LNCaP clone FGC (cell line): ENCODE measurements at regions not wholly inside any gene's neighbourhood (a gene's known extent, or its start where the extent isn't known, plus 50 kb on each side); places are given as distances from the start of the nearest gene placed in this dataset.

ENCODE experiments used
- DNase-seq: peaks from one replicate; pipeline ENCODE4 v3.0.0-alpha.2; 2011; ENCODE audit warnings: low read depth
- H3K4me3 ChIP-seq: 2 replicates; pipeline ENCODE4 v1.5.1; 2011; ENCODE audit warnings: mild to moderate bottlenecking, low read depth, low read length, control low read depth
- TF ChIP-seq, protein P1 (sequence below): IDR thresholded peaks from 2 replicates; pipeline ENCODE4 v1.5.1; 2012; ENCODE audit warnings: mild to moderate bottlenecking; ENCODE audit not compliant: control insufficient read depth, insufficient read depth; ENCODE audit errors: extremely low read depth

DNA sequence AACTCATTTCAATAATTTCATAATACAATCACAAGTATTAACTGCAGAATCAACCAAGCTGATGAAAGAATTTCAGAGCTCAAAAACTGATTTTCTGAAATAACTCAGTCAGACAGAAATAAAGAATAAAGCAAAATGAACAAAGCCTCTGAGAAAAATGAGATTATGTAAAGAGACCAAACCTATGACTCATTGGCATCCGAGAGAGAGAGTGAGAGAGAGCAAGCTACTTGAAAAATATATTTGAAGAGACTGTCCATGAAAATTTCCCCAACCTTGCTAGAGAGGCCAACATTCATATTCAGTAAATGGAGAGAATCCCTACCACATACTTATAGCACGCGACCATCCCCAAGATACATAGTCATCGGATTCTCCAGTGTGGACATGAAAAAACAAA, 1376.4 kb downstream of the CDH11 start:
- no peak for DNase-seq
- H3K4me3 ChIP-seq: no peak overlapping the region
- TF ChIP-seq, protein P1, sequence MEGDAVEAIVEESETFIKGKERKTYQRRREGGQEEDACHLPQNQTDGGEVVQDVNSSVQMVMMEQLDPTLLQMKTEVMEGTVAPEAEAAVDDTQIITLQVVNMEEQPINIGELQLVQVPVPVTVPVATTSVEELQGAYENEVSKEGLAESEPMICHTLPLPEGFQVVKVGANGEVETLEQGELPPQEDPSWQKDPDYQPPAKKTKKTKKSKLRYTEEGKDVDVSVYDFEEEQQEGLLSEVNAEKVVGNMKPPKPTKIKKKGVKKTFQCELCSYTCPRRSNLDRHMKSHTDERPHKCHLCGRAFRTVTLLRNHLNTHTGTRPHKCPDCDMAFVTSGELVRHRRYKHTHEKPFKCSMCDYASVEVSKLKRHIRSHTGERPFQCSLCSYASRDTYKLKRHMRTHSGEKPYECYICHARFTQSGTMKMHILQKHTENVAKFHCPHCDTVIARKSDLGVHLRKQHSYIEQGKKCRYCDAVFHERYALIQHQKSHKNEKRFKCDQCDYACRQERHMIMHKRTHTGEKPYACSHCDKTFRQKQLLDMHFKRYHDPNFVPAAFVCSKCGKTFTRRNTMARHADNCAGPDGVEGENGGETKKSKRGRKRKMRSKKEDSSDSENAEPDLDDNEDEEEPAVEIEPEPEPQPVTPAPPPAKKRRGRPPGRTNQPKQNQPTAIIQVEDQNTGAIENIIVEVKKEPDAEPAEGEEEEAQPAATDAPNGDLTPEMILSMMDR: no peak

DNA sequence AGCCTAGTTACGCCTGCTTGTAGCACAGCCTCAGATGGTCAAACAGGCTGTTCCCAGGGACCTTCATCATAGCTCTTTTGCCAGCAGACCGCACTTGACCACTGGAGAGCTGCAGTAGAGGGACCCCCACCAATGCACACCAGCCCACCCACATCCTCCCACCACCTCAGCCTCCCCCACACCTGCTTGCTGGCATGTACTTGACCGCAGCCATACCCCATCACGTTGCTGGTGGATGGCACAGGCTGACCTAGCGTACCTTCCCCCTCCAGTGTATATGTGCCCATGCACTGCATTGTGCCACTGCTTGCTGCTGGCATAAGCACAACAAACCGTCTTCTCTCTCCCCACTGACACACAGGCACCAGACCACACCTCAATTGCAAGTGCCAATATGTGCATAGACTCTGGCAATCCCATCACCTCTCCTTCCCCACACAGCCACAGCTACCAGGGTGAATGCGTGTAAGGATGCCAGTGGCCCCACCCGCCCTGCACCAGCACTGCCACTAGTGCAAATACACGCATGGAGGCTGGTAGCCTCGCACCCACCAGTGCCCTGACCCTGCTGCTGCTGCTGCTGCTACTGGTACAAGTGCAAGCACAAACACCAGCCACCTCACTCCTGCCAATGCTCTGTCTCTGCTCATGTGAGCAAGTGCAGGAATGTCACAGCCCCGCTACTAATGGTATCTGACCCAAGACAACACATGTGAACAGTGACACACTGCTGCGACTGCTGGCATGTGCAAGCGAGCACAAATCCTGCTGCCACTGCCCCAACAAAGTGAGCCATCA, 1377.6 kb downstream of the CDH11 start:
- TF ChIP-seq, protein P1: no peak
- H3K4me3 ChIP-seq: no peak overlapping the region
- DNase-seq: no peak

DNA sequence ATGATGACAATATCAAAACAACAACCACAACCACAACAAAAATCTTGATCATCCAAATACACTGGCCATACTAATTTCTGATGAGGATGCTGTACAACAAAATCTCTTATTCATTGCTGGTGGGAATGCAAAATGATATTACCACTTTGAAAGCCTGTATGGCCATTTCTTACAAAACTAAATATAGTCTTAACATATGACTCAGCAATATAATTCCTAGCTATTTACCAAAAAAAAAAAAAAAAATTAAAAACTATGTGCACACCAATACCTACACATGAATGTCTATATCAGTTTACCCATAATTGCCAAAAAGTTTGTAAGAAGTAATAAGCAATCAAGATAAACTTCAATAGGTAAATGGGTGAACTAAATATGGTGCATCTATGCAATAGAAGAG, 1379.7 kb downstream of the CDH11 start:
- no peak for DNase-seq
- TF ChIP-seq, protein P1: no peak
- H3K4me3 ChIP-seq: no peak overlapping the region

DNA sequence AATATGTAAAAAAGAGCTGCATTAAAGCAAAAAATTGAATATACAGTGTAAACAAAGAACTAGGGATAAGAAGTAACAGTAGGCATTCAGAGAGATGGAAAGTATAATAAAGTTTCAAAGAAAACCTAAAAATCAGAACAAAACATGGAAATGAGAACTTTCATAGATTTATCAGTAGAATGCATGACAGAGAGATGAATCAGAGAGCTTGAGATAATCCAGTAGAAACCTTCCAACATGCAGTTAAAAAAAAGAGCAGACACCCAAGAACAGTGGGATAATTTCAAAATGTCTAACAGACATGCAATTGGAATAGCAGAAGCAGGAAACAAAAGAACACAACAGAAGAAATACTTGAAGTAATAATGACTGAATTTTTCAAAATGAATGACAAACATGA, 1384.2 kb downstream of the CDH11 start:
- DNase-seq: no peak
- TF ChIP-seq, protein P1: no peak
- no peak overlapping the region for H3K4me3 ChIP-seq

DNA sequence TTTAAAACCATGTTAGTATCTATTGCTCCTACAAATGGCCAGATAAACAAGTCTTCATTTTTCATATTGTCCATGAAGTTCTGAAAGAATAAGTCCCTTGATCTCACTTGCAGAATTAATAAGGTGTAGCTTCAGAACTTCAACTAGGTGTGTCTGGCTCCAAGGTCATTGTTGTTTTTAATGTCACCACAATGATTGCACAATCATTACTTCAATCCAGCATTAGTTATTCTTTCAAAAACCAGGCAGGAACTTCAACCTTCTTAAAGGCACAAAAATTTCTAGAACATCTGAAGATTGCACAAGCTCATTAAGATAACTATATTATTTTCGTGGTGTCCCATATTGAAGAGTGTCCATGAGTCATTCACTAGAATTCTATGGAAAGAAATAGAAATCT, 1386.4 kb downstream of the CDH11 start:
- no peak overlapping the region for H3K4me3 ChIP-seq
- no peak for DNase-seq
- TF ChIP-seq, protein P1: no peak

DNA sequence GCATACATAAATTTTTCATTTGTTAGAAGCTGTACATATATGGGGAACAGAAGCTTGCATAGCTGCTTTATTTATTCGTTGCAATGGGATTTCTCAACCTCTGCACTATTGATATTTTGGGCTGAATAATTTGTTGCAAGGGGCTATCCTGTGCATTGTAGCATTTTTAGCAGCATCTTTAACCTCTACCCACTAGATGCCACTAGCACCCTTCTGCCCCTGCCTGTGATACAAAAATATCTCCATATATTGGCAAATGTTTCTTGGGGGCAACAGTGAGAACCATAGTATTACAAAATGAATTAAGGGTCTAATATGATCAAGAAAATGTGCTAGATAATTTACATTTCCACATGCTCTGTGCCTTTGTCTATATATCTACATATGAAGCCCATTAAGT, 1401.0 kb downstream of the CDH11 start:
- H3K4me3 ChIP-seq: no peak overlapping the region
- no peak for DNase-seq
- TF ChIP-seq, protein P1: no peak

DNA sequence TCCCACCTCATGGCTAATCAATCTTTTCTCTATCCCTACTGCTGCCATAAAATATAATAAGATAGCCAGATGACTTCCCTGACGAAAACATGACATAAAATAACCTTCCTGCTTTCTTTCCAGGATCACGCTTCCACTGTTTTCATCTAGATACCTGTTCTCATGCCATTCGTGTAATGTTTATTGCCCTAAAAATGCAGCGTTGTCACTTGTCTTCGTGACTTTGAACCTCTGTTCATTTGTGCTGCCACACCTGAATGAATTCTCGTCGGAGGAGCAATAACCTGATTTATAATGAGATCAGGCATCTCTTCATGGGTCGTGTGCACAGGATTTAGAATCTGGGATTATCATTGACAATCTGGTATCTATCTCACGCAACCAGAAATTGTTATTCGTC, 1401.9 kb downstream of the CDH11 start:
- no peak for DNase-seq
- no peak overlapping the region for H3K4me3 ChIP-seq
- TF ChIP-seq, protein P1: no peak
